K562 (cell line): ENCODE measurements at regions not wholly inside any gene's neighbourhood (a gene's known extent, or its start where the extent isn't known, plus 50 kb on each side); places are given as distances from the start of the nearest gene placed in this dataset.

Experiments used
- ATAC-seq: fragments of 200-7000 bp; cut with Tn5 transposase; 3 replicates; pipeline ENCODE4 v1.9.1; 2020; ENCODE audit warnings: moderate library complexity
- BruUV-seq: library from RNA; stranded (reverse); fragments of 400-500 nt; replicated peaks from 2 replicates; lab custom pipeline; 2021; lab: Mats Ljungman, UMichigan
- CTCF ChIA-PET: fragments of 300-600 bp; formaldehyde crosslinking; extraction: SDS; loops from one replicate; lab custom pipeline; 2021; ENCODE audit warnings: low intra/inter-chr PET ratio; lab: Yijun Ruan, JAX
- POLR2A ChIA-PET: fragments of 300-600, 350-650 bp; sonication (Branson Sonifier 250); formaldehyde crosslinking; extraction: SDS; loops from one replicate; lab custom pipeline; 2021; ENCODE audit warnings: antibody characterized with exemption, inconsistent platforms; lab: Yijun Ruan, JAX
- DNase-seq, 4 experiments: peaks; one replicate each; pipeline versions ENCODE4 v3.0.0 to v3.0.0-alpha.2; 2011 to 2018; ENCODE audit warnings: low spot score in 3 of 4, mixed read lengths in 3 of 4; ENCODE audit errors: extremely low read depth in 1 of 4
- FAIRE-seq: peaks from 2 replicates; lab custom pipeline; 2011; peaks lifted over from hg19 to GRCh38; lab: Jason Lieb, UNC
- H2AFZ ChIP-seq: 2 replicates; pipeline ENCODE4 v1.6.0; 2011; ENCODE audit warnings: low read depth, low read length, control low read depth, inconsistent platforms
- H3K27ac ChIP-seq: fragments of 200-600 bp; 3 replicates; pipeline ENCODE4 v1.8.0; 2011; ENCODE audit warnings: low read depth, mild to moderate bottlenecking, control low read depth, inconsistent platforms, low read length, moderate library complexity, mixed read lengths; ENCODE audit errors: extremely low read depth
- H3K27me3 ChIP-seq, 2 experiments: fragments of 300-600 bp in 1 of 2; 2 replicates in 1 of 2; 3 replicates in 1 of 2; pipeline versions ENCODE4 v1.6.0 to v1.8.0; 2011; ENCODE audit warnings: inconsistent platforms in 2 of 2, low read length in 2 of 2, mild to moderate bottlenecking in 1 of 2, mixed read lengths in 1 of 2, moderate library complexity in 1 of 2; ENCODE audit not compliant: control insufficient read depth in 2 of 2, insufficient read depth in 2 of 2
- H3K36me3 ChIP-seq: fragments of 300-600 bp; 3 replicates; pipeline ENCODE4 v1.8.0; 2011; ENCODE audit warnings: mild to moderate bottlenecking, low read length, inconsistent platforms; ENCODE audit not compliant: control insufficient read depth, insufficient read depth
- H3K4me1 ChIP-seq, 2 experiments: fragments of 200-600 bp in 1 of 2; replicated peaks in 1 of 2; 2 replicates in 1 of 2; 3 replicates in 1 of 2; pipeline versions ENCODE4 v1.5.1 to v1.8.0; 2011; ENCODE audit warnings: inconsistent platforms in 2 of 2, low read length in 2 of 2, mild to moderate bottlenecking in 1 of 2, mixed read lengths in 1 of 2, moderate library complexity in 1 of 2; ENCODE audit not compliant: control insufficient read depth in 2 of 2, insufficient read depth in 2 of 2
- H3K4me2 ChIP-seq: 2 replicates; pipeline ENCODE4 v1.6.1; 2011; ENCODE audit warnings: low read length, control low read depth, inconsistent platforms, mixed read lengths; ENCODE audit not compliant: insufficient read depth
- H3K4me3 ChIP-seq: fragments of 200-600 bp; sonication (generic), shearing (Covaris generic); 2 replicates; pipeline ENCODE4 v1.5.1; 2016; ENCODE audit warnings: control low read depth, inconsistent platforms
- H3K79me2 ChIP-seq: fragments of 200-600 bp; 3 replicates; pipeline ENCODE4 v1.8.0; 2011; ENCODE audit warnings: low read length, inconsistent platforms; ENCODE audit not compliant: control insufficient read depth, insufficient read depth
- H3K9ac ChIP-seq, 2 experiments: 2 replicates each; pipeline versions ENCODE4 v1.6.0 to v1.6.1; 2011; ENCODE audit warnings: low read depth in 2 of 2, low read length in 2 of 2, control low read depth in 1 of 2, inconsistent platforms in 1 of 2, mild to moderate bottlenecking in 1 of 2, mixed read lengths in 1 of 2; ENCODE audit not compliant: insufficient read depth in 1 of 2
- H3K9me1 ChIP-seq: one replicate; pipeline ENCODE4 v1.6.0; 2011; ENCODE audit warnings: inconsistent platforms, mild to moderate bottlenecking, low read length, moderate library complexity; ENCODE audit not compliant: control insufficient read depth, insufficient read depth
- H3K9me3 ChIP-seq: replicated peaks from 2 replicates; pipeline ENCODE4 v1.5.1; 2011; ENCODE audit warnings: low read depth, low read length, inconsistent platforms; ENCODE audit not compliant: control insufficient read depth, insufficient read depth
- H4K20me1 ChIP-seq: replicated peaks from 2 replicates; pipeline ENCODE4 v1.6.1; 2011; ENCODE audit warnings: low read length, inconsistent platforms, mixed read lengths; ENCODE audit not compliant: control insufficient read depth, insufficient read depth
- CCNT2 ChIP-seq: IDR thresholded peaks from 2 replicates; pipeline ENCODE4 v1.6.1; 2011; ENCODE audit warnings: borderline replicate concordance, low read depth, mild to moderate bottlenecking, moderate library complexity, mixed read lengths, low read length; ENCODE audit not compliant: insufficient read length; ENCODE audit errors: extremely low read depth
- HMG20B ChIP-seq: fragments of 250-450 bp; sonication (Bioruptor Pico); IDR thresholded peaks from 2 replicates; pipeline ENCODE4 v1.5.0; 2021; ENCODE audit warnings: mild to moderate bottlenecking
- ZNF586 ChIP-seq: fragments of 450-650 bp; formaldehyde crosslinking; conservative IDR thresholded peaks from 2 replicates; pipeline ENCODE4 v1.4.0; 2020; ENCODE audit warnings: mild to moderate bottlenecking, moderate library complexity
- WGBS: fragments of 100-300 bp; shearing (Covaris generic); methylation state at CpG from one replicate; pipeline ENCODE4 v1.1.6; 2016; ENCODE audit warnings: low coverage, mixed read lengths; ENCODE audit not compliant: insufficient coverage; ENCODE audit errors: missing lambda C conversion rate; 5-methylcytosine and 5-hydroxymethylcytosine counted together
- in situ Hi-C: fragments of 300-500 bp; cut with MboI; formaldehyde crosslinking; loops from 4 replicates; pipeline ENCODE4 v1.15.0; 2018; ENCODE audit warnings: inconsistent platforms, mixed read lengths
- intact Hi-C: fragments of 100-400 bp; cut with micrococcal nuclease; formaldehyde crosslinking; loops from 2 replicates; pipeline ENCODE4 v1.14.2; 2022
- TF ChIP-seq, protein P1 (sequence below), 3 experiments: fragments of 200-800 bp in 1 of 3; fragments of 250-450 bp in 1 of 3; fragments of 450-650 bp in 1 of 3; sonication (Bioruptor Pico) in 1 of 3; sonication (Bioruptor generic) in 1 of 3; formaldehyde crosslinking in 1 of 3; IDR thresholded peaks; 2 replicates each; pipeline versions ENCODE4 v1.6.1 to v1.8.0; 2016 to 2022; ENCODE audit warnings: mild to moderate bottlenecking in 2 of 3, missing genetic modification characterization in 2 of 3, missing compliant biosample characterization in 1 of 3, moderate library complexity in 1 of 3

DNA sequence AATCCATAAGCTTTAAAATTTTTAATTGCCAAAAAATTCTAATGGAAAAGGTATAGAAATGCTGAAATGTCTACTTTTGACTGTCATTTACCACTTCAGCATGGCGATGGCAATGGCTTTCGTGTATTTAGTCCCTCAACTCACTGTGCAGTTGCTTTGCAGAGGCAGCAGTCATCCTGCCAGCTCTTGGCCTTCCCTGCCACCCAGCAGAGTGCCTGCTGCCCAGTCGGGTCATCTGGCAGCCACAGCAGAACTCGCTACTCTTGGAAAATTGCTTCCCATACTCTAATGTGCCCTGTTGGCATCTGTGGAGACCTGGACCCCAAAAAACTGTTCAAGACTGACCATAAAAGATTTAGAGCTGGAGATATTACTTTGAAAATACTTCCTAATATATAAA is 383.2 kb downstream of the UQCRFS1 start (continued):
- TF ChIP-seq, protein P1, sequence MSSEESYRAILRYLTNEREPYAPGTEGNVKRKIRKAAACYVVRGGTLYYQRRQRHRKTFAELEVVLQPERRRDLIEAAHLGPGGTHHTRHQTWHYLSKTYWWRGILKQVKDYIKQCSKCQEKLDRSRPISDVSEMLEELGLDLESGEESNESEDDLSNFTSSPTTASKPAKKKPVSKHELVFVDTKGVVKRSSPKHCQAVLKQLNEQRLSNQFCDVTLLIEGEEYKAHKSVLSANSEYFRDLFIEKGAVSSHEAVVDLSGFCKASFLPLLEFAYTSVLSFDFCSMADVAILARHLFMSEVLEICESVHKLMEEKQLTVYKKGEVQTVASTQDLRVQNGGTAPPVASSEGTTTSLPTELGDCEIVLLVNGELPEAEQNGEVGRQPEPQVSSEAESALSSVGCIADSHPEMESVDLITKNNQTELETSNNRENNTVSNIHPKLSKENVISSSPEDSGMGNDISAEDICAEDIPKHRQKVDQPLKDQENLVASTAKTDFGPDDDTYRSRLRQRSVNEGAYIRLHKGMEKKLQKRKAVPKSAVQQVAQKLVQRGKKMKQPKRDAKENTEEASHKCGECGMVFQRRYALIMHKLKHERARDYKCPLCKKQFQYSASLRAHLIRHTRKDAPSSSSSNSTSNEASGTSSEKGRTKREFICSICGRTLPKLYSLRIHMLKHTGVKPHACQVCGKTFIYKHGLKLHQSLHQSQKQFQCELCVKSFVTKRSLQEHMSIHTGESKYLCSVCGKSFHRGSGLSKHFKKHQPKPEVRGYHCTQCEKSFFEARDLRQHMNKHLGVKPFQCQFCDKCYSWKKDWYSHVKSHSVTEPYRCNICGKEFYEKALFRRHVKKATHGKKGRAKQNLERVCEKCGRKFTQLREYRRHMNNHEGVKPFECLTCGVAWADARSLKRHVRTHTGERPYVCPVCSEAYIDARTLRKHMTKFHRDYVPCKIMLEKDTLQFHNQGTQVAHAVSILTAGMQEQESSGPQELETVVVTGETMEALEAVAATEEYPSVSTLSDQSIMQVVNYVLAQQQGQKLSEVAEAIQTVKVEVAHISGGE (CRISPR knock-in tag; IDR thresholded peaks at IDR 0.05) = no peak
- TF ChIP-seq CCNT2 = no peak
- TF ChIP-seq, all 486 proteins: peak for 0

DNA sequence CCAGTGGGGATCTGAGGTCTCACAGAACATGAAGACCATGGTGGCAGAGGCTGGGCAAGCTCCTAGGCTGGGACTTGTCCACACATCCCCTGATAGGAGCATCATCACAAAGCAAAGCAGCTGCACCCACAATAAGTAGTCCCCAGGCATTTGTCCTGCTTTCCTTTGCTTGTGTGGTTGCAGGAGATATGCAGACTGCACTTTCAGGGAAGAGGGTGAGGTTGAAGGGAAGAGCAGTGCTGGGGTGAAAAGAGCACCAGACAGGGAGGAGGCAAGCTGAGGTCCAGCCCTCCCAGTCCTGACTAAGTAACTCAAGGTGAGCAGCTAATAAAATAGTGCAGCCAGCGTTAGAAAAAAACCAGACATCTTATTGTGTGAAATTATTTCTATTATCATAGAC is 383.6 kb downstream of the UQCRFS1 start:
- TF ChIP-seq HMG20B (no peak), ZNF586 (CRISPR knock-in tag) (no peak)
- TF ChIP-seq, all 486 proteins: peak for 0
- in situ Hi-C loops (no loop called here), intact Hi-C loops (no loop called here)
- no peaks in the 10 kb centered on the region; the same call in 1 of the 2 replicates for H4K20me1 ChIP-seq
- BruUV-seq = no TSS peak
- H3K9me3 ChIP-seq = no peaks in the 10 kb centered on the region
- ChIA-PET CTCF (no interaction called here), POLR2A (interaction anchor here (1.1 kb wide), 1 partner anchor 15 kb away, joined by 4 read pairs; no protein-coding TSS in a partner anchor)
- no peak overlapping the region for H3K4me3 ChIP-seq
- no peak overlapping the region for H3K9ac ChIP-seq
- FAIRE-seq (no peak), ATAC-seq (no peak), DNase-seq (no peak)
- no peaks in the 10 kb centered on the region for H3K36me3 ChIP-seq
- H3K4me1 ChIP-seq = no peaks in the 10 kb centered on the region
- no peak overlapping the region for H3K27ac ChIP-seq
- no peaks in the 10 kb centered on the region for H3K79me2 ChIP-seq
- H2AFZ ChIP-seq = no peak overlapping the region
- no peaks in the 10 kb centered on the region for H3K9me1 ChIP-seq
- peaks cover 0 to 10% of the 10 kb centered on the region in 2 experiments; a peak in 2 of 5 replicates for H3K27me3 ChIP-seq
- 0% methylated on average over 1 of the region's 1 CpG for WGBS
- no peak overlapping the region for H3K4me2 ChIP-seq
